Naive thymus-derived CD4-positive, alpha-beta T cell (primary cell): ENCODE measurements at regions not wholly inside any gene's neighbourhood (a gene's known extent, or its start where the extent isn't known, plus 50 kb on each side); places are given as distances from the start of the nearest gene placed in this dataset.
A peak's percentile ranks its signal among the peaks of the same experiment; 100 is the strongest.

ENCODE experiments used
- ATAC-seq: fragments of 150-1000 bp; cut with Tn5 transposase; 2 replicates; pipeline ENCODE4 v1.10.0; 2021; ENCODE audit warnings: mild to moderate bottlenecking, moderate library complexity
- CTCF ChIA-PET: fragments of 350-600 bp; sonication (Branson Sonifier 250); formaldehyde crosslinking; loops from one replicate; lab custom pipeline; 2021; ENCODE audit warnings: antibody characterized with exemption; lab: Charles Lee
- POLR2A ChIA-PET: fragments of 350-600 bp; sonication (Branson Sonifier 250); formaldehyde crosslinking; loops from one replicate; lab custom pipeline; 2021; ENCODE audit warnings: antibody characterized with exemption, inconsistent platforms; lab: Charles Lee
- DNase-seq, 9 donors: peaks; one replicate each; pipeline versions ENCODE4 v3.0.0 to v3.0.0-alpha.2; 2020 to 2022; ENCODE audit warnings: mixed read lengths in 1 of 9
- H3K27ac ChIP-seq: one replicate; pipeline ENCODE4 v1.7.0; 2013; ENCODE audit warnings: mild to moderate bottlenecking, low read depth, low read length, moderate library complexity
- H3K27me3 ChIP-seq, 2 donors: one replicate each; pipeline ENCODE4 v1.7.0; 2013; ENCODE audit warnings: low read length in 2 of 2, mild to moderate bottlenecking in 2 of 2, moderate library complexity in 2 of 2; ENCODE audit not compliant: control insufficient read depth in 2 of 2, insufficient read depth in 2 of 2
- H3K36me3 ChIP-seq, 3 experiments: 1 replicate in 2 of 3; 2 replicates in 1 of 3; pipeline ENCODE4 v1.7.0; 2013; ENCODE audit warnings: low read length in 3 of 3, mild to moderate bottlenecking in 3 of 3, moderate library complexity in 1 of 3; ENCODE audit not compliant: insufficient read depth in 3 of 3, control insufficient read depth in 2 of 3
- H3K4me1 ChIP-seq, 2 donors: one replicate each; pipeline ENCODE4 v1.7.0; 2013; ENCODE audit warnings: low read length in 2 of 2, mild to moderate bottlenecking in 2 of 2, moderate library complexity in 1 of 2; ENCODE audit not compliant: control insufficient read depth in 2 of 2, insufficient read depth in 2 of 2
- H3K4me3 ChIP-seq: 2 replicates; pipeline ENCODE4 v1.7.0; 2013; ENCODE audit warnings: mild to moderate bottlenecking, low read length
- H3K9me3 ChIP-seq, 3 experiments: 1 replicate in 2 of 3; 2 replicates in 1 of 3; pipeline ENCODE4 v1.7.0; 2013; ENCODE audit warnings: low read length in 3 of 3; ENCODE audit not compliant: control insufficient read depth in 2 of 3
- H3K27ac Mint-ChIP-seq, 9 donors: one replicate each; pipeline ENCODE4 v1.8.0; 2020 to 2022; ENCODE audit warnings: mixed read lengths in 9 of 9, mild to moderate bottlenecking in 8 of 9, moderate library complexity in 5 of 9, inconsistent platforms in 2 of 9
- H3K27me3 Mint-ChIP-seq, 5 donors: one replicate each; pipeline ENCODE4 v1.8.0; 2021 to 2022; ENCODE audit warnings: mixed read lengths in 5 of 5, mild to moderate bottlenecking in 1 of 5
- H3K36me3 Mint-ChIP-seq, 5 donors: one replicate each; pipeline ENCODE4 v1.8.0; 2020 to 2022; ENCODE audit warnings: mixed read lengths in 5 of 5, mild to moderate bottlenecking in 3 of 5, inconsistent platforms in 1 of 5
- H3K4me1 Mint-ChIP-seq, 7 donors: one replicate each; pipeline ENCODE4 v1.8.0; 2020 to 2022; ENCODE audit warnings: mixed read lengths in 7 of 7, mild to moderate bottlenecking in 3 of 7, inconsistent platforms in 1 of 7
- H3K4me3 Mint-ChIP-seq, 10 donors: one replicate each; pipeline ENCODE4 v1.8.0; 2020 to 2022; ENCODE audit warnings: mild to moderate bottlenecking in 10 of 10, mixed read lengths in 10 of 10, moderate library complexity in 6 of 10, inconsistent platforms in 2 of 10
- H3K9me3 Mint-ChIP-seq, 11 donors: one replicate each; pipeline ENCODE4 v1.8.0; 2020 to 2022; ENCODE audit warnings: mixed read lengths in 11 of 11, mild to moderate bottlenecking in 4 of 11, inconsistent platforms in 1 of 11, moderate library complexity in 1 of 11
- intact Hi-C, 2 donors: fragments of 100-400 bp; cut with micrococcal nuclease; formaldehyde crosslinking; loops; one replicate each; pipeline ENCODE4 v1.15.1; 2023

DNA sequence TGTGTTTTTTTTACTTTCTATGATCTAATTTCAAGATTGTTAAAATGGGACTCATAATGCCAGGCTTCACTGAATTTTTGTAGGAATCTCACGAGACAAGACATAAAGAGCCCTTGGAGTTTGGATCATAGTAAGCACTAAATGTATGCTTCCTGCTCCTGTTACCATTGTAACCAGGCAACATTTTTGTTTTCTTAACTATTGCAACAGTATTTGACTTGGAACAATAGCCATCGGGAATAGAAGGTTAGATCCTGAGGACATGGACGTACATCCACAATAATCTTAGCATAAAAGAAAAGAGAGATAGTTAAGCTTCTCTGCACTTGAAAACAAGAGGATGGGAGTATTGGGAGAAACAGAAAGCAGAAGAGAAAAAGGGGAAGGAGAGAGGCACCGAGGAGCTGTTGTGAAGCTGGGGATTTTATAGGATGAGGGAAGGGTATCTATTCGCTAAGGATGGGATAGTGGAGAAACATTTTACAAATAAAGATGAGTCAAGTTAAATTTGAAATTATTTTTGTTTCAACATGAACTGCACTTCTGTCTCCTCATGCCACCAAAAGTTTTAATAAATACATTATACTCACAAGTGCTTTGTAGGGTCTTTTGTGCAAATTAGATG, 131.4 kb downstream of the TMCO5A start:
- Histone ChIP-seq H3K27me3 (no peaks in the 10 kb centered on the region), H3K4me1 (peaks cover 0 to 5% of the 10 kb centered on the region in 2 donors), H3K4me3 (no peak overlapping the region), H3K36me3 (no peaks in the 10 kb centered on the region), H3K27ac (no peak overlapping the region), H3K9me3 (no peaks in the 10 kb centered on the region)
- ChIA-PET CTCF (no interaction called here), POLR2A (no interaction called here)
- H3K4me1 Mint-ChIP-seq, result peaks cover 0 to 10% (median 0%) of the 10 kb centered on the region in 7 donors
- H3K27ac Mint-ChIP-seq, result no peak overlapping the region
- ATAC-seq (no peak), DNase-seq (no peak)
- H3K36me3 Mint-ChIP-seq, result peaks cover 0 to 6% (median 0%) of the 10 kb centered on the region in 5 donors
- intact Hi-C loops, result no loop called here
- H3K9me3 Mint-ChIP-seq, result peaks cover 0 to 7% (median 0%) of the 10 kb centered on the region in 11 donors
- peaks cover 29 to 60% (median 49%) of the 10 kb centered on the region in 5 donors for H3K27me3 Mint-ChIP-seq
- H3K4me3 Mint-ChIP-seq, result no peak overlapping the region

- ChIA-PET POLR2A (no interaction called here), CTCF (no interaction called here)
- H3K4me1 ChIP-seq, result peaks cover 0 to 5% of the 10 kb centered on the region in 2 donors
- ATAC-seq, result no peak
- H3K9me3 ChIP-seq, result no peaks in the 10 kb centered on the region
- Mint-ChIP-seq H3K4me1 (peaks cover 0 to 11% (median 2%) of the 10 kb centered on the region in 7 donors), H3K9me3 (peaks cover 0 to 11% (median 0%) of the 10 kb centered on the region in 11 donors), H3K27me3 (peaks cover 37 to 61% (median 52%) of the 10 kb centered on the region in 5 donors), H3K36me3 (peaks cover 0 to 6% (median 0%) of the 10 kb centered on the region in 5 donors), H3K27ac (no peak overlapping the region), H3K4me3 (no peak overlapping the region)
- intact Hi-C loops, result no loop called here
- no peaks in the 10 kb centered on the region for H3K27me3 ChIP-seq
- H3K27ac ChIP-seq, result no peak overlapping the region
- no peaks in the 10 kb centered on the region for H3K36me3 ChIP-seq
- no peak overlapping the region for H3K4me3 ChIP-seq
- no peak for DNase-seq
Observed at GRCh38 chr15:38066612-38067011, 132.2 kb downstream of the TMCO5A start.

GRCh38 chr15:38068626-38069391, 134.4 kb downstream of the TMCO5A start:
- Histone ChIP-seq H3K4me3 (no peak overlapping the region), H3K4me1 (peaks cover 0 to 7% of the 10 kb centered on the region in 2 donors), H3K9me3 (no peaks in the 10 kb centered on the region), H3K27ac (no peak overlapping the region), H3K27me3 (no peaks in the 10 kb centered on the region), H3K36me3 (no peaks in the 10 kb centered on the region)
- ChIA-PET CTCF (no interaction called here), POLR2A (no interaction called here)
- intact Hi-C loops, result no loop called here
- DNase-seq (no peak), ATAC-seq (peak; percentile 82)
- peaks cover 53 to 70% (median 61%) of the 10 kb centered on the region in 5 donors for H3K27me3 Mint-ChIP-seq
- peaks cover 0 to 21% (median 12%) of the 10 kb centered on the region in 7 donors for H3K4me1 Mint-ChIP-seq
- peak overlapping the region in 1 of 10 donors; percentile 11 for H3K4me3 Mint-ChIP-seq
- H3K9me3 Mint-ChIP-seq, result peaks cover 0 to 11% (median 0%) of the 10 kb centered on the region in 11 donors
- H3K36me3 Mint-ChIP-seq, result peaks cover 0 to 6% (median 0%) of the 10 kb centered on the region in 5 donors
- H3K27ac Mint-ChIP-seq, result peak overlapping the region in 1 of 9 donors; percentile 3

GRCh38 chr15:38069511-38070011, 135.1 kb downstream of the TMCO5A start:
- CTCF ChIA-PET, result interaction anchor here (0.6 kb wide), 1 partner anchor 19 kb away, joined by 3 read pairs; no protein-coding TSS in a partner anchor
- Histone ChIP-seq H3K27ac (no peak overlapping the region), H3K36me3 (no peaks in the 10 kb centered on the region), H3K9me3 (no peaks in the 10 kb centered on the region), H3K4me1 (peaks cover 0 to 7% of the 10 kb centered on the region in 2 donors), H3K27me3 (no peaks in the 10 kb centered on the region), H3K4me3 (no peak overlapping the region)
- Mint-ChIP-seq H3K27ac (peak overlapping the region in 1 of 9 donors; percentile 3), H3K36me3 (peaks cover 0 to 6% (median 0%) of the 10 kb centered on the region in 5 donors), H3K4me3 (no peak overlapping the region), H3K4me1 (peaks cover 0 to 21% (median 12%) of the 10 kb centered on the region in 7 donors), H3K27me3 (peaks cover 59 to 76% (median 67%) of the 10 kb centered on the region in 5 donors), H3K9me3 (peaks cover 0 to 14% (median 0%) of the 10 kb centered on the region in 11 donors)
- POLR2A ChIA-PET, result no interaction called here
- intact Hi-C loops, result no loop called here
- DNase-seq, result no peak
- peak; percentile 76 for ATAC-seq

DNA sequence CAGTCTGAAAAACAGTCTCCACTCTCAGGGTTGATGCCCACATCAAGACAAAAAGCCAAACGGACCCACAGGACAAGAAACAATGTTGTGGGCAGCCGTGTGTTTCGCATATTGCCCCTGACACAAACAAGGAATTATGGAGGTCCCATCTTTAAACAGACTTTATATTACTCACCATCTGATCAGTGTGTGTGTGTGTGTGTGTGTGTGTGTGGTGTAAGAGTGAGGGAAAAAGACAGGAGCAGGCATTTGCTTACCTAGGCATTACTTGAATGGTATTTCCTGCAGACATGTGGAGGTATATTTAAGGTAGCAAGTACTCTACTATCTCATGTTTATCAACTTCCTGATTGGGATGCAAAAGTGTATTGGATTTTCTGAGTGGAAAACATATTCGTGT, 136.3 kb downstream of the TMCO5A start:
- Mint-ChIP-seq H3K9me3 (peaks cover 0 to 14% (median 0%) of the 10 kb centered on the region in 11 donors), H3K4me1 (peaks cover 0 to 21% (median 12%) of the 10 kb centered on the region in 7 donors), H3K27me3 (peaks cover 68 to 82% (median 71%) of the 10 kb centered on the region in 5 donors), H3K27ac (no peak overlapping the region), H3K36me3 (peaks cover 0 to 6% (median 0%) of the 10 kb centered on the region in 5 donors), H3K4me3 (no peak overlapping the region)
- Histone ChIP-seq H3K27ac (no peak overlapping the region), H3K9me3 (no peaks in the 10 kb centered on the region), H3K27me3 (no peaks in the 10 kb centered on the region), H3K4me1 (peaks cover 0 to 7% of the 10 kb centered on the region in 2 donors), H3K4me3 (no peak overlapping the region), H3K36me3 (no peaks in the 10 kb centered on the region)
- CTCF ChIA-PET, result no interaction called here
- intact Hi-C loops, result no loop called here
- POLR2A ChIA-PET, result no interaction called here
- no peak for DNase-seq
- no peak for ATAC-seq

DNA sequence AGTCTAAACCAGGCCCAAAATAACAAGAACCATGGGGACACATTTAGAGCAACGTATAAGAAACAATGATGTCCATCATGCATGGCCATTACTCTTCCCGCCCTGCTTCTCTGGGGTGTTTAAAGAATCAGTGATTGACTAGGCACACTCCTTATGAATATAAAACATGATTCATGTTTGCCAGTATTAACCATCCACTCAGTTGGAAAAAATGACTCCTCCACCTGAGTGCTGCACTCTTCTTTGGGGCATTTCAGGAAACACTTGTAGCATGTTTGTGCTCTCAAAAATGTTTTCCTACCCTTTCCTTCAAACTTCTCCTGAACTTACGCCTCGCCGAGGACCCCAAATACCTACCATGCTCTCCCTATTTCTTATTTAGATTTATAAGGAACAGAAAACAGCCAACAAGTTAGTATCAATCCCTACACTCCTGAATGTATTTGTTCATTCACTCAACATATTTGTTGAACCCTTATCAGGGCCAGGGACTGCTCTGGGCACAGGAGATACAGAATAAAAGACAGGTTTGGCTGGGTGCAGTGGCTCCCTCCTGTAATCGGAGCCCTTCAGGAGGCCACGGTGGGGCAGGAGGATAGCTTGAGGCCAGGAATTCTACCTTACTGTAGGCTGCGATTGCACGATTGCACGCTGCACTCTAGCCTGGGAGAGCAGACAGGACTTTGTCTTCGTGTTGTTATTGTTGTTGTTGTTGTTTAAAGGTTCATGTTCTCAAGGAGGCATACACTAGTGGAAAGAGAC, 137.0 kb downstream of the TMCO5A start:
- peaks cover 0 to 21% (median 11%) of the 10 kb centered on the region in 7 donors for H3K4me1 Mint-ChIP-seq
- ChIA-PET CTCF (no interaction called here), POLR2A (no interaction called here)
- ATAC-seq (no peak), DNase-seq (no peak)
- Histone ChIP-seq H3K36me3 (no peaks in the 10 kb centered on the region), H3K4me3 (no peak overlapping the region), H3K4me1 (peaks cover 0 to 7% of the 10 kb centered on the region in 2 donors), H3K27ac (no peak overlapping the region), H3K9me3 (no peaks in the 10 kb centered on the region), H3K27me3 (no peaks in the 10 kb centered on the region)
- peaks cover 0 to 6% (median 0%) of the 10 kb centered on the region in 5 donors for H3K36me3 Mint-ChIP-seq
- peak overlapping the region in 3 of 10 donors; percentile 23 to 61 (median 50) for H3K4me3 Mint-ChIP-seq
- H3K27ac Mint-ChIP-seq, result no peak overlapping the region
- H3K27me3 Mint-ChIP-seq, result peaks cover 62 to 82% (median 77%) of the 10 kb centered on the region in 5 donors
- intact Hi-C loops, result no loop called here
- H3K9me3 Mint-ChIP-seq, result peaks cover 0 to 11% (median 0%) of the 10 kb centered on the region in 11 donors
